PC-9 (cell line): ENCODE measurements at regions not wholly inside any gene's neighbourhood (a gene's known extent, or its start where the extent isn't known, plus 50 kb on each side); places are given as distances from the start of the nearest gene placed in this dataset.

Experiments used
- CTCF ChIP-seq: fragments of 200-600 bp; sonication (generic); conservative IDR thresholded peaks from 2 replicates; pipeline ENCODE4 v1.6.1; 2017; ENCODE audit warnings: mixed run types, antibody characterized with exemption, mild to moderate bottlenecking, moderate library complexity
- EZH2 ChIP-seq: fragments of 200-600 bp; sonication (generic); IDR thresholded peaks from 2 replicates; pipeline ENCODE4 v1.8.0; 2017; ENCODE audit warnings: antibody characterized with exemption, low read depth

GRCh38 chr21:35573472-35574374 is 486.6 kb downstream of the SETD4 start:
- TF ChIP-seq CTCF = no peak
- TF ChIP-seq EZH2 = no peak
